ENCODE measurements at regions not wholly inside any gene's neighbourhood (a gene's known extent, or its start where the extent isn't known, plus 50 kb on each side); places are given as distances from the start of the nearest gene placed in this dataset.

DNA sequence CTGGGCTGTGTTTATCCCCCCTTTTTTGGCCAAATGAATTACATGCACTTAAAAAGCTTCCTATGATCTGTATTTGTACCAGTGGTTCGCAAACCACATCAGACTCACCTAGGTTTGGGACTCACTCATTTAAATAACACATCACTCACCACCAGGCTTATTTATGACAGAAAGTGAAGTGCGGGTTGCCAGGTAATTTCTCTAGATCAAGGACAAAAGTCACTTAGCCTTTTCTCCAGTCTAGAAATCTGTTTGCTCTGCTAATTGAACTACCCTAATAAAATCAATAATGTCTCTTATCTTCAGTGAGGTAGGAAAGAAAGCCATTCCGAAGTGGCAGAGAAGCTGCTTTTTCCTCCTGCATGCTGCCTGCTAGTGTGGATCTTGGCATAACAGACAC lies 88.1 kb upstream of the SLC8A1 start:
- TF ChIP-seq, protein P1, sequence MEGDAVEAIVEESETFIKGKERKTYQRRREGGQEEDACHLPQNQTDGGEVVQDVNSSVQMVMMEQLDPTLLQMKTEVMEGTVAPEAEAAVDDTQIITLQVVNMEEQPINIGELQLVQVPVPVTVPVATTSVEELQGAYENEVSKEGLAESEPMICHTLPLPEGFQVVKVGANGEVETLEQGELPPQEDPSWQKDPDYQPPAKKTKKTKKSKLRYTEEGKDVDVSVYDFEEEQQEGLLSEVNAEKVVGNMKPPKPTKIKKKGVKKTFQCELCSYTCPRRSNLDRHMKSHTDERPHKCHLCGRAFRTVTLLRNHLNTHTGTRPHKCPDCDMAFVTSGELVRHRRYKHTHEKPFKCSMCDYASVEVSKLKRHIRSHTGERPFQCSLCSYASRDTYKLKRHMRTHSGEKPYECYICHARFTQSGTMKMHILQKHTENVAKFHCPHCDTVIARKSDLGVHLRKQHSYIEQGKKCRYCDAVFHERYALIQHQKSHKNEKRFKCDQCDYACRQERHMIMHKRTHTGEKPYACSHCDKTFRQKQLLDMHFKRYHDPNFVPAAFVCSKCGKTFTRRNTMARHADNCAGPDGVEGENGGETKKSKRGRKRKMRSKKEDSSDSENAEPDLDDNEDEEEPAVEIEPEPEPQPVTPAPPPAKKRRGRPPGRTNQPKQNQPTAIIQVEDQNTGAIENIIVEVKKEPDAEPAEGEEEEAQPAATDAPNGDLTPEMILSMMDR (IDR thresholded peaks at IDR 0.05) = no peak
- TF ChIP-seq POLR2A (IDR thresholded peaks at IDR 0.05) = no peak
